ENCODE measurements at regions not wholly inside any gene's neighbourhood (a gene's known extent, or its start where the extent isn't known, plus 50 kb on each side); places are given as distances from the start of the nearest gene placed in this dataset.

DNA sequence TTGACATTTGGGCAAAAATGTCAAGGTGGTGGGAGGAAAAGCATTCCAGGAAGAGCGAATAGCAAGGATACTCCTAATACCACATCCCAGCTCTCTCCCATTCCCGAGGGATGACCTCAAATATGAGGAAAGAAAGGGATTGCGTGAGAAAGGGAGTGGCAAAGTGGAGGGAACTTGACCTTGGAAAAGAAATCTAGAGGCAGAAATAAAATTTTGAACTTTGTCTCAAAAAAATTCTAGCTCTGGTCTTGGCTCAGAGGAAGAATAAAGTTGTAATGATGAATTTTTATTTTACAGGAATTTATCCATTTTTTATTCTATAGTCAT, 127.8 kb downstream of the TBX19 start (continued):
- no peak for TF ChIP-seq EGR1 (IDR thresholded peaks at IDR 0.05; ENCODE audit: borderline replicate concordance, low read depth, low read length)
- TF ChIP-seq SUZ12 (IDR thresholded peaks at IDR 0.05; ENCODE audit: low read length), result no peak
- no peak for TF ChIP-seq NANOG (IDR thresholded peaks at IDR 0.05; ENCODE audit: insufficient read depth, low read depth, low read length, poor library complexity, severe bottlenecking)
- TF ChIP-seq POU5F1 (IDR thresholded peaks at IDR 0.05; ENCODE audit: low read depth, low read length), result no peak
- TF ChIP-seq SIX5 (IDR thresholded peaks at IDR 0.05; ENCODE audit: low read depth, low read length), result no peak
- TF ChIP-seq HDAC6 (IDR thresholded peaks at IDR 0.05; ENCODE audit: low read depth, low read length), result no peak
- TF ChIP-seq MAFK (IDR thresholded peaks at IDR 0.05; ENCODE audit: low read depth, low read length), result no peak
- TF ChIP-seq RAD21 (IDR thresholded peaks at IDR 0.05 in 1 of 2, conservative IDR thresholded peaks at IDR 0.05 in 1 of 2; ENCODE audit: low read depth in 2 of 2, low read length in 2 of 2), result no peak
- TF ChIP-seq JUND (IDR thresholded peaks at IDR 0.05; ENCODE audit: low read length), result no peak
- no peak for TF ChIP-seq ZNF274 (IDR thresholded peaks at IDR 0.05; ENCODE audit: borderline replicate concordance, extremely low read depth, low read length)
- TF ChIP-seq EZH2 (IDR thresholded peaks at IDR 0.05; ENCODE audit: low read depth, low read length, severe bottlenecking), result no peak
- no peak for TF ChIP-seq CREB1 (IDR thresholded peaks at IDR 0.05)
- TF ChIP-seq SIRT6 (IDR thresholded peaks at IDR 0.05; ENCODE audit: low read length), result no peak
- no peak for TF ChIP-seq POLR2AphosphoS5 (IDR thresholded peaks at IDR 0.05; ENCODE audit: low read depth, low read length)
- no peak for TF ChIP-seq BCL11A (IDR thresholded peaks at IDR 0.05; ENCODE audit: low read depth in 2 of 2, low read length in 2 of 2)

All from H1 (cell line).